ENCODE measurements at regions not wholly inside any gene's neighbourhood (a gene's known extent, or its start where the extent isn't known, plus 50 kb on each side); places are given as distances from the start of the nearest gene placed in this dataset.

GRCh38 chr6:155881826-155882526 lies 426.3 kb upstream of the NOX3 start:
- TF ChIP-seq ZFP30 (CRISPR knock-in tag; IDR thresholded peaks at IDR 0.05): no peak
- TF ChIP-seq, protein P1, sequence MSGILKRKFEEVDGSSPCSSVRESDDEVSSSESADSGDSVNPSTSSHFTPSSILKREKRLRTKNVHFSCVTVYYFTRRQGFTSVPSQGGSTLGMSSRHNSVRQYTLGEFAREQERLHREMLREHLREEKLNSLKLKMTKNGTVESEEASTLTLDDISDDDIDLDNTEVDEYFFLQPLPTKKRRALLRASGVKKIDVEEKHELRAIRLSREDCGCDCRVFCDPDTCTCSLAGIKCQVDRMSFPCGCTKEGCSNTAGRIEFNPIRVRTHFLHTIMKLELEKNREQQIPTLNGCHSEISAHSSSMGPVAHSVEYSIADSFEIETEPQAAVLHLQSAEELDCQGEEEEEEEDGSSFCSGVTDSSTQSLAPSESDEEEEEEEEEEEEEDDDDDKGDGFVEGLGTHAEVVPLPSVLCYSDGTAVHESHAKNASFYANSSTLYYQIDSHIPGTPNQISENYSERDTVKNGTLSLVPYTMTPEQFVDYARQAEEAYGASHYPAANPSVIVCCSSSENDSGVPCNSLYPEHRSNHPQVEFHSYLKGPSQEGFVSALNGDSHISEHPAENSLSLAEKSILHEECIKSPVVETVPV (CRISPR knock-in tag; IDR thresholded peaks at IDR 0.05): no peak
- TF ChIP-seq, protein P2, sequence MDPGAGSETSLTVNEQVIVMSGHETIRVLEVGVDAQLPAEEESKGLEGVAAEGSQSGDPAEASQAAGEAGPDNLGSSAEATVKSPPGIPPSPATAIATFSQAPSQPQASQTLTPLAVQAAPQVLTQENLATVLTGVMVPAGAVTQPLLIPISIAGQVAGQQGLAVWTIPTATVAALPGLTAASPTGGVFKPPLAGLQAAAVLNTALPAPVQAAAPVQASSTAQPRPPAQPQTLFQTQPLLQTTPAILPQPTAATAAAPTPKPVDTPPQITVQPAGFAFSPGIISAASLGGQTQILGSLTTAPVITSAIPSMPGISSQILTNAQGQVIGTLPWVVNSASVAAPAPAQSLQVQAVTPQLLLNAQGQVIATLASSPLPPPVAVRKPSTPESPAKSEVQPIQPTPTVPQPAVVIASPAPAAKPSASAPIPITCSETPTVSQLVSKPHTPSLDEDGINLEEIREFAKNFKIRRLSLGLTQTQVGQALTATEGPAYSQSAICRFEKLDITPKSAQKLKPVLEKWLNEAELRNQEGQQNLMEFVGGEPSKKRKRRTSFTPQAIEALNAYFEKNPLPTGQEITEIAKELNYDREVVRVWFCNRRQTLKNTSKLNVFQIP (CRISPR knock-in tag; IDR thresholded peaks at IDR 0.05; ENCODE audit: borderline replicate concordance, low read depth): no peak
- TF ChIP-seq, protein P3, sequence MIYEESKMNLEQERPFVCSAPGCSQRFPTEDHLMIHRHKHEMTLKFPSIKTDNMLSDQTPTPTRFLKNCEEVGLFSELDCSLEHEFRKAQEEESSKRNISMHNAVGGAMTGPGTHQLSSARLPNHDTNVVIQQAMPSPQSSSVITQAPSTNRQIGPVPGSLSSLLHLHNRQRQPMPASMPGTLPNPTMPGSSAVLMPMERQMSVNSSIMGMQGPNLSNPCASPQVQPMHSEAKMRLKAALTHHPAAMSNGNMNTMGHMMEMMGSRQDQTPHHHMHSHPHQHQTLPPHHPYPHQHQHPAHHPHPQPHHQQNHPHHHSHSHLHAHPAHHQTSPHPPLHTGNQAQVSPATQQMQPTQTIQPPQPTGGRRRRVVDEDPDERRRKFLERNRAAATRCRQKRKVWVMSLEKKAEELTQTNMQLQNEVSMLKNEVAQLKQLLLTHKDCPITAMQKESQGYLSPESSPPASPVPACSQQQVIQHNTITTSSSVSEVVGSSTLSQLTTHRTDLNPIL (CRISPR knock-in tag; IDR thresholded peaks at IDR 0.05; ENCODE audit: low read depth): no peak
- no peak for TF ChIP-seq ZFP3 (CRISPR knock-in tag; IDR thresholded peaks at IDR 0.05)
- TF ChIP-seq ZC3H10 (CRISPR knock-in tag; IDR thresholded peaks at IDR 0.05): no peak
- no peak for TF ChIP-seq SNAI2 (CRISPR knock-in tag; IDR thresholded peaks at IDR 0.05)
- TF ChIP-seq PPARA (CRISPR knock-in tag; IDR thresholded peaks at IDR 0.05; ENCODE audit: borderline replicate concordance): no peak
- TF ChIP-seq PATZ1 (CRISPR knock-in tag; IDR thresholded peaks at IDR 0.05; ENCODE audit: borderline replicate concordance): no peak
- ATAC-seq: peak; percentile 46; the same call in 1 of the 3 replicates

- peak; percentile 48; the same call in 2 of the 3 replicates for ATAC-seq
- no peak for TF ChIP-seq ESRRG (CRISPR knock-in tag; IDR thresholded peaks at IDR 0.05)
- TF ChIP-seq BACH2 (CRISPR knock-in tag; IDR thresholded peaks at IDR 0.05; ENCODE audit: borderline replicate concordance): no peak
- TF ChIP-seq, protein P1 (CRISPR knock-in tag; IDR thresholded peaks at IDR 0.05): no peak
- no peak for TF ChIP-seq TCF4 (CRISPR knock-in tag; IDR thresholded peaks at IDR 0.05; ENCODE audit: borderline replicate concordance)
- TF ChIP-seq PATZ1 (CRISPR knock-in tag; IDR thresholded peaks at IDR 0.05; ENCODE audit: borderline replicate concordance): no peak
- no peak for TF ChIP-seq ZFP30 (CRISPR knock-in tag; IDR thresholded peaks at IDR 0.05)
- TF ChIP-seq ZC3H10 (CRISPR knock-in tag; IDR thresholded peaks at IDR 0.05): no peak
- TF ChIP-seq, protein P2 (CRISPR knock-in tag; IDR thresholded peaks at IDR 0.05; ENCODE audit: borderline replicate concordance, low read depth): no peak
- TF ChIP-seq, protein P4, sequence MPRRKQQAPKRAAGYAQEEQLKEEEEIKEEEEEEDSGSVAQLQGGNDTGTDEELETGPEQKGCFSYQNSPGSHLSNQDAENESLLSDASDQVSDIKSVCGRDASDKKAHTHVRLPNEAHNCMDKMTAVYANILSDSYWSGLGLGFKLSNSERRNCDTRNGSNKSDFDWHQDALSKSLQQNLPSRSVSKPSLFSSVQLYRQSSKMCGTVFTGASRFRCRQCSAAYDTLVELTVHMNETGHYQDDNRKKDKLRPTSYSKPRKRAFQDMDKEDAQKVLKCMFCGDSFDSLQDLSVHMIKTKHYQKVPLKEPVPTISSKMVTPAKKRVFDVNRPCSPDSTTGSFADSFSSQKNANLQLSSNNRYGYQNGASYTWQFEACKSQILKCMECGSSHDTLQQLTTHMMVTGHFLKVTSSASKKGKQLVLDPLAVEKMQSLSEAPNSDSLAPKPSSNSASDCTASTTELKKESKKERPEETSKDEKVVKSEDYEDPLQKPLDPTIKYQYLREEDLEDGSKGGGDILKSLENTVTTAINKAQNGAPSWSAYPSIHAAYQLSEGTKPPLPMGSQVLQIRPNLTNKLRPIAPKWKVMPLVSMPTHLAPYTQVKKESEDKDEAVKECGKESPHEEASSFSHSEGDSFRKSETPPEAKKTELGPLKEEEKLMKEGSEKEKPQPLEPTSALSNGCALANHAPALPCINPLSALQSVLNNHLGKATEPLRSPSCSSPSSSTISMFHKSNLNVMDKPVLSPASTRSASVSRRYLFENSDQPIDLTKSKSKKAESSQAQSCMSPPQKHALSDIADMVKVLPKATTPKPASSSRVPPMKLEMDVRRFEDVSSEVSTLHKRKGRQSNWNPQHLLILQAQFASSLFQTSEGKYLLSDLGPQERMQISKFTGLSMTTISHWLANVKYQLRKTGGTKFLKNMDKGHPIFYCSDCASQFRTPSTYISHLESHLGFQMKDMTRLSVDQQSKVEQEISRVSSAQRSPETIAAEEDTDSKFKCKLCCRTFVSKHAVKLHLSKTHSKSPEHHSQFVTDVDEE (CRISPR knock-in tag; IDR thresholded peaks at IDR 0.05): no peak
- TF ChIP-seq, protein P3 (CRISPR knock-in tag; IDR thresholded peaks at IDR 0.05; ENCODE audit: low read depth): no peak
- TF ChIP-seq ZNF565 (CRISPR knock-in tag; conservative IDR thresholded peaks at IDR 0.05; ENCODE audit: low read depth): no peak
- no peak for TF ChIP-seq PPARA (CRISPR knock-in tag; IDR thresholded peaks at IDR 0.05; ENCODE audit: borderline replicate concordance)
These were observed 425.3 kb upstream of the NOX3 start for GRCh38 chr6:155880900-155881299.
